CD14-positive monocyte (primary cell): ENCODE measurements at regions not wholly inside any gene's neighbourhood (a gene's known extent, or its start where the extent isn't known, plus 50 kb on each side); places are given as distances from the start of the nearest gene placed in this dataset.

Experiments
- DNase-seq, 3 donors: peaks; one replicate each; pipeline ENCODE4 v3.0.0-alpha.2; 2011 to 2022
- H2AFZ ChIP-seq: 2 replicates; pipeline ENCODE4 v1.6.0; 2012; ENCODE audit warnings: mild to moderate bottlenecking, low read depth, low read length, inconsistent platforms; ENCODE audit not compliant: insufficient read depth, poor library complexity, severe bottlenecking
- H3K27ac ChIP-seq, 2 donors: 1 replicate in 1 of 2; 2 replicates in 1 of 2; pipeline ENCODE4 v1.5.1; 2012 to 2013; ENCODE audit warnings: low read length in 2 of 2, control low read depth in 1 of 2, inconsistent platforms in 1 of 2, low read depth in 1 of 2, mild to moderate bottlenecking in 1 of 2
- H3K27me3 ChIP-seq, 2 donors: one replicate each; pipeline versions ENCODE4 v1.6.0 to v1.6.1; 2011 to 2013; ENCODE audit warnings: low read length in 2 of 2; ENCODE audit not compliant: control insufficient read depth in 2 of 2, insufficient read depth in 2 of 2
- H3K36me3 ChIP-seq, 2 donors: replicated peaks in 1 of 2; 1 replicate in 1 of 2; 2 replicates in 1 of 2; pipeline versions ENCODE4 v1.5.1 to v1.6.1; 2012 to 2013; ENCODE audit warnings: low read length in 2 of 2, control low read depth in 1 of 2, inconsistent platforms in 1 of 2, mild to moderate bottlenecking in 1 of 2; ENCODE audit not compliant: insufficient read depth in 2 of 2, control insufficient read depth in 1 of 2
- H3K4me1 ChIP-seq, 2 donors: 1 replicate in 1 of 2; 2 replicates in 1 of 2; pipeline versions ENCODE4 v1.5.1 to v1.6.1; 2012 to 2013; ENCODE audit warnings: low read length in 2 of 2, control low read depth in 1 of 2, inconsistent platforms in 1 of 2, mild to moderate bottlenecking in 1 of 2, moderate library complexity in 1 of 2; ENCODE audit not compliant: insufficient read depth in 2 of 2, control insufficient read depth in 1 of 2
- H3K4me2 ChIP-seq: replicated peaks from 2 replicates; pipeline ENCODE3; 2012; ENCODE audit warnings: low read length, moderate library complexity, mild to moderate bottlenecking; ENCODE audit not compliant: poor library complexity, severe bottlenecking; ENCODE audit errors: extremely low read depth
- H3K4me3 ChIP-seq, 3 experiments: fragments of 200-600 bp in 1 of 3; sonication (generic) in 1 of 3; replicated peaks in 1 of 3; 1 replicate in 2 of 3; 2 replicates in 1 of 3; pipeline ENCODE4 v1.5.1; 2011 to 2013; ENCODE audit warnings: low read length in 3 of 3, mild to moderate bottlenecking in 3 of 3, control low read depth in 2 of 3, low read depth in 2 of 3, inconsistent platforms in 1 of 3, moderate library complexity in 1 of 3
- H3K79me2 ChIP-seq: 2 replicates; pipeline ENCODE4 v1.6.0; 2012; ENCODE audit warnings: mild to moderate bottlenecking, control low read depth, inconsistent platforms, low read length, moderate library complexity; ENCODE audit not compliant: insufficient read depth
- H3K9ac ChIP-seq: 2 replicates; pipeline ENCODE4 v1.6.0; 2017; ENCODE audit warnings: low read length, mild to moderate bottlenecking; ENCODE audit not compliant: insufficient read depth, poor library complexity, severe bottlenecking
- H3K9me3 ChIP-seq, 2 donors: replicated peaks in 1 of 2; 1 replicate in 1 of 2; 2 replicates in 1 of 2; pipeline versions ENCODE4 v1.5.1 to v1.6.1; 2012 to 2013; ENCODE audit warnings: low read length in 2 of 2, control low read depth in 1 of 2; ENCODE audit not compliant: control insufficient read depth in 1 of 2, insufficient read depth in 1 of 2
- H4K20me1 ChIP-seq: 2 replicates; pipeline ENCODE4 v1.6.0; 2012; ENCODE audit warnings: mild to moderate bottlenecking, low read length, control low read depth, moderate library complexity; ENCODE audit not compliant: insufficient read depth
- H3K27ac Mint-ChIP-seq, 7 donors: one replicate each; pipeline ENCODE4 v1.8.0; 2020; ENCODE audit warnings: mild to moderate bottlenecking in 7 of 7, mixed read lengths in 7 of 7, moderate library complexity in 6 of 7, inconsistent platforms in 2 of 7
- H3K27me3 Mint-ChIP-seq, 3 donors: one replicate each; pipeline ENCODE4 v1.8.0; 2021 to 2022; ENCODE audit warnings: low read depth in 3 of 3, mild to moderate bottlenecking in 3 of 3, mixed read lengths in 3 of 3, moderate library complexity in 3 of 3, inconsistent platforms in 1 of 3
- H3K36me3 Mint-ChIP-seq, 2 donors: one replicate each; pipeline ENCODE4 v1.8.0; 2020; ENCODE audit warnings: mixed read lengths in 2 of 2, inconsistent platforms in 1 of 2, mild to moderate bottlenecking in 1 of 2
- H3K4me1 Mint-ChIP-seq: one replicate; pipeline ENCODE4 v1.8.0; 2020; ENCODE audit warnings: mild to moderate bottlenecking, mixed read lengths
- H3K4me3 Mint-ChIP-seq, 2 donors: one replicate each; pipeline ENCODE4 v1.8.0; 2020; ENCODE audit warnings: mild to moderate bottlenecking in 2 of 2, mixed read lengths in 2 of 2, moderate library complexity in 1 of 2
- H3K9me3 Mint-ChIP-seq, 7 donors: one replicate each; pipeline ENCODE4 v1.8.0; 2020 to 2022; ENCODE audit warnings: mixed read lengths in 7 of 7, mild to moderate bottlenecking in 6 of 7, moderate library complexity in 6 of 7, inconsistent platforms in 2 of 7
- WGBS: methylation state at CpG from one replicate; pipeline ENCODE4 v1.1.5; 2013; ENCODE audit warnings: missing lambda C conversion rate; ENCODE audit not compliant: insufficient coverage; 5-methylcytosine and 5-hydroxymethylcytosine counted together
- intact Hi-C, 2 donors: fragments of 100-400 bp; cut with micrococcal nuclease; formaldehyde crosslinking; loops; one replicate each; pipeline versions ENCODE4 v1.15.0 to v1.15.1; 2023
- TF ChIP-seq, protein P1 (sequence below): fragments of 200-600 bp; IDR thresholded peaks from one replicate; pipeline ENCODE4 v1.8.0; 2022; ENCODE audit warnings: antibody characterized with exemption, mild to moderate bottlenecking

DNA sequence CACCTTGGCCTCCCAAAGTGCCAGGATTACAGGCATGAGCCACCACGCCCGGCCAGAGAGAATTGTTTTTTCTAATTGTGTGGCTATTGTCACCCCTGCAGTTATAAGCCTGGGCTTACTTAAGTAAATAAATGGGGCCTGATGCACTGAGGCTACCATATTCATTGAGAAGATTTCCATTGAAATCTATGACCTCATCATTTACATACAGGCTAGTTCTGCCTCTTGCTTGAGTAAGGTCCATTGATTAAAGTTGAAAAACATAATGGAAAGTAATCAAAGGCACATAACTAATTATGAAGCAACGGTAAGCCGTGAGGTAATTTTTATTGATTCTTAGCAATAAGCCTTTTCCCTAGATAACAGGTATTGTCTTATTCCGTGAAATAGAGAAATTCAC lies 788.9 kb downstream of the ADGRL2 start:
- no peak overlapping the region for H3K4me3 ChIP-seq
- no peaks in the 10 kb centered on the region for H3K79me2 ChIP-seq
- H3K9ac ChIP-seq, result no peak overlapping the region
- H3K4me2 ChIP-seq, result no peak overlapping the region
- H3K9me3 ChIP-seq, result no peaks in the 10 kb centered on the region
- H3K36me3 ChIP-seq, result no peaks in the 10 kb centered on the region
- Mint-ChIP-seq H3K4me1 (peaks cover 3% of the 10 kb centered on the region), H3K27ac (no peak overlapping the region), H3K36me3 (no peaks in the 10 kb centered on the region), H3K27me3 (peaks cover 0 to 2% (median 0%) of the 10 kb centered on the region in 3 donors), H3K4me3 (no peak overlapping the region), H3K9me3 (peaks cover 0 to 10% (median 5%) of the 10 kb centered on the region in 7 donors)
- H3K27ac ChIP-seq, result no peak overlapping the region
- no peaks in the 10 kb centered on the region for H3K4me1 ChIP-seq
- H2AFZ ChIP-seq, result no peak overlapping the region
- TF ChIP-seq, protein P1, sequence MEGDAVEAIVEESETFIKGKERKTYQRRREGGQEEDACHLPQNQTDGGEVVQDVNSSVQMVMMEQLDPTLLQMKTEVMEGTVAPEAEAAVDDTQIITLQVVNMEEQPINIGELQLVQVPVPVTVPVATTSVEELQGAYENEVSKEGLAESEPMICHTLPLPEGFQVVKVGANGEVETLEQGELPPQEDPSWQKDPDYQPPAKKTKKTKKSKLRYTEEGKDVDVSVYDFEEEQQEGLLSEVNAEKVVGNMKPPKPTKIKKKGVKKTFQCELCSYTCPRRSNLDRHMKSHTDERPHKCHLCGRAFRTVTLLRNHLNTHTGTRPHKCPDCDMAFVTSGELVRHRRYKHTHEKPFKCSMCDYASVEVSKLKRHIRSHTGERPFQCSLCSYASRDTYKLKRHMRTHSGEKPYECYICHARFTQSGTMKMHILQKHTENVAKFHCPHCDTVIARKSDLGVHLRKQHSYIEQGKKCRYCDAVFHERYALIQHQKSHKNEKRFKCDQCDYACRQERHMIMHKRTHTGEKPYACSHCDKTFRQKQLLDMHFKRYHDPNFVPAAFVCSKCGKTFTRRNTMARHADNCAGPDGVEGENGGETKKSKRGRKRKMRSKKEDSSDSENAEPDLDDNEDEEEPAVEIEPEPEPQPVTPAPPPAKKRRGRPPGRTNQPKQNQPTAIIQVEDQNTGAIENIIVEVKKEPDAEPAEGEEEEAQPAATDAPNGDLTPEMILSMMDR, result no peak
- no peaks in the 10 kb centered on the region for H4K20me1 ChIP-seq
- intact Hi-C loops, result no loop called here
- no CpG with 5 or more reads among the region's 5 CpGs for WGBS
- H3K27me3 ChIP-seq, result no peaks in the 10 kb centered on the region
- DNase-seq, result no peak

DNA sequence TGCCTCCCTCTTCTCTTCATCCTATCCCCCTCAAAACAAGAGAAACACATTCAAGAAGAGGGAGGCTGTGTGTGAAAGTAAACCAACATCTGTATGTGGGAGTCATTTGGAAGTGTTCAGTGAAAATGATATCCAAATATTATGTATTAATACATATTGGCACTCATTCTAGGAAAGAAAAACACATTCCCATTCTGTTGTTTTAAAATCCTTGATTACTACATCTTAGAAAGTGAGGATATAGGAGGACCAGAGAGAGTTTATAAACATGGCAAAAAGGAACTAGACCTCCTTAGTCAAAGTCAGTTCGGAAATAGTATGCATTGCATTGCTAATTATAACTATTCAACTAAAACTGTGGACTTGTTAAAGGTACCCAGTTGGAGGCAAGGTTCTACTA lies 786.6 kb downstream of the ADGRL2 start:
- TF ChIP-seq, protein P1, result no peak
- Histone ChIP-seq H3K4me2 (no peak overlapping the region), H3K27me3 (no peaks in the 10 kb centered on the region), H2AFZ (no peak overlapping the region), H4K20me1 (no peaks in the 10 kb centered on the region), H3K27ac (no peak overlapping the region), H3K4me3 (no peak overlapping the region), H3K9me3 (no peaks in the 10 kb centered on the region), H3K79me2 (no peaks in the 10 kb centered on the region), H3K9ac (no peak overlapping the region), H3K4me1 (no peaks in the 10 kb centered on the region), H3K36me3 (no peaks in the 10 kb centered on the region)
- no peaks in the 10 kb centered on the region for H3K36me3 Mint-ChIP-seq
- intact Hi-C loops, result no loop called here
- no peaks in the 10 kb centered on the region for H3K27me3 Mint-ChIP-seq
- peaks cover 3% of the 10 kb centered on the region for H3K4me1 Mint-ChIP-seq
- WGBS, result no CpG with 5 or more reads among the region's 1 CpG
- no peak overlapping the region for H3K27ac Mint-ChIP-seq
- peaks cover 0 to 10% (median 5%) of the 10 kb centered on the region in 7 donors for H3K9me3 Mint-ChIP-seq
- no peak for DNase-seq
- no peak overlapping the region for H3K4me3 Mint-ChIP-seq
